ENCODE measurements at regions not wholly inside any gene's neighbourhood (a gene's known extent, or its start where the extent isn't known, plus 50 kb on each side); places are given as distances from the start of the nearest gene placed in this dataset.

DNA sequence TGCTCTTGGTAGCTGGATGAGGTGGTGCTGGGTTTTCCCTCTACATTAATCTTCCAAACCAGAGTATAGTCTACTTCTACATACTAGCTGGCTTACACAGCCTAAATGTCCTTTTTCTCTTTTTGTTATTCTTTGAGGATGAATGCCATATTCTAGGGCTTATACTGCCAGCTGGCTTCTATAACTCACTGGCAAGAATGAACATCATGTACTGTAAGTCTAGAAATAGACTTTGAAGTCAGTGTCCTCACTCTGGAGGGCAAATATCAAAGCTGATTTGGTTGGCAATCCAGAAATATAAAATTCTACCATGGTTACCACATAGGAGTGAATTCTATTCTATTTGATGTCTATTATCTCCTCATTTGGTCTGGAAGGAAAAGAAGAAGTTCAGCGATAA, 251.7 kb upstream of the TYRP1 start:
- intact Hi-C loops (cut with micrococcal nuclease): no loop called here
- no peaks in the 10 kb centered on the region for H3F3A ChIP-seq (ENCODE audit: low read length, unreplicated experiment)
- no peaks in the 10 kb centered on the region for H3K9me2 ChIP-seq (replicated peaks; ENCODE audit: low read length)
- no peaks in the 10 kb centered on the region for H3K4me1 ChIP-seq (ENCODE audit: insufficient read depth, low read length)
- TF ChIP-seq EZH2 (IDR thresholded peaks at IDR 0.05; ENCODE audit: low read length, unreplicated experiment): no peak
- TF ChIP-seq, protein P1, sequence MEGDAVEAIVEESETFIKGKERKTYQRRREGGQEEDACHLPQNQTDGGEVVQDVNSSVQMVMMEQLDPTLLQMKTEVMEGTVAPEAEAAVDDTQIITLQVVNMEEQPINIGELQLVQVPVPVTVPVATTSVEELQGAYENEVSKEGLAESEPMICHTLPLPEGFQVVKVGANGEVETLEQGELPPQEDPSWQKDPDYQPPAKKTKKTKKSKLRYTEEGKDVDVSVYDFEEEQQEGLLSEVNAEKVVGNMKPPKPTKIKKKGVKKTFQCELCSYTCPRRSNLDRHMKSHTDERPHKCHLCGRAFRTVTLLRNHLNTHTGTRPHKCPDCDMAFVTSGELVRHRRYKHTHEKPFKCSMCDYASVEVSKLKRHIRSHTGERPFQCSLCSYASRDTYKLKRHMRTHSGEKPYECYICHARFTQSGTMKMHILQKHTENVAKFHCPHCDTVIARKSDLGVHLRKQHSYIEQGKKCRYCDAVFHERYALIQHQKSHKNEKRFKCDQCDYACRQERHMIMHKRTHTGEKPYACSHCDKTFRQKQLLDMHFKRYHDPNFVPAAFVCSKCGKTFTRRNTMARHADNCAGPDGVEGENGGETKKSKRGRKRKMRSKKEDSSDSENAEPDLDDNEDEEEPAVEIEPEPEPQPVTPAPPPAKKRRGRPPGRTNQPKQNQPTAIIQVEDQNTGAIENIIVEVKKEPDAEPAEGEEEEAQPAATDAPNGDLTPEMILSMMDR (conservative IDR thresholded peaks at IDR 0.05; ENCODE audit: low read depth, low read length): no peak
- TF ChIP-seq EZH2phosphoT487 (IDR thresholded peaks at IDR 0.05; ENCODE audit: borderline replicate concordance, low read length): no peak
- H2AFZ ChIP-seq (ENCODE audit: low read length): no peak overlapping the region
- H4K20me1 ChIP-seq (ENCODE audit: low read length): no peaks in the 10 kb centered on the region
- H3K9me3 ChIP-seq (ENCODE audit: low read length): no peaks in the 10 kb centered on the region
- no peak overlapping the region for H3K27ac ChIP-seq (ENCODE audit: low read length)
- BruUV-seq (replicated peaks): no TSS peak
- no peak for DNase-seq
- H3K4me2 ChIP-seq (ENCODE audit: low read length): no peak overlapping the region
- ChIA-PET CTCF (no interaction called here), POLR2A (ENCODE audit: unreplicated experiment) (no interaction called here)
- no peaks in the 10 kb centered on the region for H3K79me2 ChIP-seq (ENCODE audit: low read length)
- no peak overlapping the region for H3K9ac ChIP-seq (ENCODE audit: low read length)
- no peak overlapping the region for H3K4me3 ChIP-seq (ENCODE audit: low read length)
- no peak for ATAC-seq
- no peaks in the 10 kb centered on the region for H3K27me3 ChIP-seq (ENCODE audit: low read length)
- H3K36me3 ChIP-seq (ENCODE audit: low read depth, low read length): no peaks in the 10 kb centered on the region

DNA sequence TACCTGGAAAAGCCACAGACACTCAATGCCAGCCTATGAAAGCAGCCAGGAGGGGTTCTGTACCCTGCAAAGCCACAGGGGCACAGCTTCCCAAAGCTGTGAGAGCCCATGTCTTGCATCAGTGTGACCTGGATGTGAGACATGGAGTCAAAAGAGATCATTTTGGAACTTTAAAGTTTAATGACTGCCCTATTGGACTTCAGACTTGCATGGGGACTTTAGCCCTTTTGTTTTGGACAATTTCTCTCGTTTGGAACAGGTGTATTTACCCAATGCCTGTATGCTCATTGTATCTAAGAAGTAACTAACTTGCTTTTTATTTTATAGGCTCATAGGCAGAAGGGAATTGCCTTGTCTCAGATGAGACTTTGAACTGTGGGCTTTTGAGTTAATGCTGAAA, 244.9 kb upstream of the TYRP1 start:
- BruUV-seq (replicated peaks): no TSS peak
- H3K9me2 ChIP-seq (replicated peaks; ENCODE audit: low read length): no peaks in the 10 kb centered on the region
- CTCF ChIA-PET: no interaction called here
- H3K9ac ChIP-seq (ENCODE audit: low read length): no peak overlapping the region
- no peaks in the 10 kb centered on the region for H3K9me3 ChIP-seq (ENCODE audit: low read length)
- H3K27me3 ChIP-seq (ENCODE audit: low read length): no peaks in the 10 kb centered on the region
- H3K36me3 ChIP-seq (ENCODE audit: low read depth, low read length): no peaks in the 10 kb centered on the region
- H3K79me2 ChIP-seq (ENCODE audit: low read length): no peaks in the 10 kb centered on the region
- no peak overlapping the region for H3K4me2 ChIP-seq (ENCODE audit: low read length)
- POLR2A ChIA-PET (ENCODE audit: unreplicated experiment): no interaction called here
- no peak overlapping the region for H3K27ac ChIP-seq (ENCODE audit: low read length)
- no peak overlapping the region for H2AFZ ChIP-seq (ENCODE audit: low read length)
- intact Hi-C loops (cut with micrococcal nuclease): no loop called here
- no peaks in the 10 kb centered on the region for H3F3A ChIP-seq (ENCODE audit: low read length, unreplicated experiment)
- no peak overlapping the region for H3K4me3 ChIP-seq (ENCODE audit: low read length)
- H4K20me1 ChIP-seq (ENCODE audit: low read length): no peaks in the 10 kb centered on the region
- no peak for ATAC-seq
- H3K4me1 ChIP-seq (ENCODE audit: insufficient read depth, low read length): no peaks in the 10 kb centered on the region
- TF ChIP-seq, protein P1 (conservative IDR thresholded peaks at IDR 0.05; ENCODE audit: low read depth, low read length): no peak
- TF ChIP-seq EZH2phosphoT487 (IDR thresholded peaks at IDR 0.05; ENCODE audit: borderline replicate concordance, low read length) (no peak), EZH2 (IDR thresholded peaks at IDR 0.05; ENCODE audit: low read length, unreplicated experiment) (no peak)
- no peak for DNase-seq

DNA sequence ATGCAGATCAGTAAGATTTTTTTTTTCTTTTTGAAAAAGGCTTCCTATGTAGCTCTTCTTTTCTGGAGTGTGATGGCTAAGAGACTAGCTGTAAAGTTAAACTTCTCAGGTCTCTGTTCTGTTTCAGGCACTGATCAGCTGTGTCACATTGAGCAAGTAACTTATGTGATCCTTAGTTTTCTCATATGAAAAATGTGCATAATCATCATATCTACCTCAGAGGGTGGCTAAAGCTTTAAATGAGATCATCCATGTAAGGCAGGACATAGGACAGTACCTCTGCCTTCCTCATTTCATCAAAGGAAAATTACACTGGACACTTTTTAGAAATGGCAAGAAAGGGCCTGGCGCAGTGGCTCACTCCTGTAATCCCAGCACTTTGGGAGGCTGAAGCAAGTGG, 235.9 kb upstream of the TYRP1 start:
- no peak for DNase-seq
- Histone ChIP-seq H3K9me3 (ENCODE audit: low read length) (no peaks in the 10 kb centered on the region), H3K4me2 (ENCODE audit: low read length) (no peak overlapping the region), H4K20me1 (ENCODE audit: low read length) (no peaks in the 10 kb centered on the region), H3K79me2 (ENCODE audit: low read length) (no peaks in the 10 kb centered on the region), H3K9me2 (replicated peaks; ENCODE audit: low read length) (no peaks in the 10 kb centered on the region), H3K36me3 (ENCODE audit: low read depth, low read length) (no peaks in the 10 kb centered on the region), H3K27ac (ENCODE audit: low read length) (no peak overlapping the region), H3K9ac (ENCODE audit: low read length) (no peak overlapping the region), H2AFZ (ENCODE audit: low read length) (no peak overlapping the region), H3K4me1 (ENCODE audit: insufficient read depth, low read length) (no peaks in the 10 kb centered on the region), H3K27me3 (ENCODE audit: low read length) (no peaks in the 10 kb centered on the region), H3F3A (ENCODE audit: low read length, unreplicated experiment) (no peaks in the 10 kb centered on the region), H3K4me3 (ENCODE audit: low read length) (no peak overlapping the region)
- intact Hi-C loops (cut with micrococcal nuclease): no loop called here
- no peak for ATAC-seq
- CTCF ChIA-PET: no interaction called here
- TF ChIP-seq EZH2 (IDR thresholded peaks at IDR 0.05; ENCODE audit: low read length, unreplicated experiment): no peak
- TF ChIP-seq, protein P1 (conservative IDR thresholded peaks at IDR 0.05; ENCODE audit: low read depth, low read length): no peak
- no peak for TF ChIP-seq EZH2phosphoT487 (IDR thresholded peaks at IDR 0.05; ENCODE audit: borderline replicate concordance, low read length)
- POLR2A ChIA-PET (ENCODE audit: unreplicated experiment): interaction anchor here (0.5 kb wide), 1 partner anchor 66 kb away, joined by 5 read pairs; no protein-coding TSS in a partner anchor
- BruUV-seq (replicated peaks): no TSS peak
